Stimulated activated naive CD4-positive, alpha-beta T cell (primary cell): ENCODE measurements at regions not wholly inside any gene's neighbourhood (a gene's known extent, or its start where the extent isn't known, plus 50 kb on each side); places are given as distances from the start of the nearest gene placed in this dataset.
"Not testable (repeated sequence)": the region's sequence is repeated elsewhere in the genome, so short reads cannot be mapped to it uniquely, and the experiment has no call there.

Experiments
- DNase-seq, 6 experiments: peaks; one replicate each; lab custom pipeline; 2025; lab: John Stamatoyannopoulos, UW

- DNase-seq, result not testable (repeated sequence)
Measured at GRCh38 chr4:131883181-131883580, 1265.9 kb upstream of the PCDH10 start.

DNA sequence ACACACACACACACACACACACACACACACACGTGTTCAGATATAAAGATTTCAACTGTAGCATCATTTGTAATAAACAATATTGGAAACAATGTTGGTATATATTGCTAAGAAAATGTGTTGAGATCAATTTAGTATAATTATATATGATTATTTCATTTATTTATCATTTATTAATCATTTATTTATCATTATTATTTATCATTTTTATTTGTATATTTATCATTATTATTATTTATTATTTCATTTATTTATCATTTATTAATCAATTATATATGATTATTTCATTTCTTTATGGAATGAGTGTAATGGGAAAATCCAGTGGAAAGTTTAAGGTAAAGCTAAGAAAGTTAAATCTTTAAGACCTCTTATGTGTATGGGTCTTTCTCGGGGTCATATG, 1223.4 kb upstream of the PCDH10 start:
- not testable (repeated sequence) for DNase-seq

GRCh38 chr4:131967646-131968045, 1181.4 kb upstream of the PCDH10 start:
- DNase-seq, result not testable (repeated sequence)

DNA sequence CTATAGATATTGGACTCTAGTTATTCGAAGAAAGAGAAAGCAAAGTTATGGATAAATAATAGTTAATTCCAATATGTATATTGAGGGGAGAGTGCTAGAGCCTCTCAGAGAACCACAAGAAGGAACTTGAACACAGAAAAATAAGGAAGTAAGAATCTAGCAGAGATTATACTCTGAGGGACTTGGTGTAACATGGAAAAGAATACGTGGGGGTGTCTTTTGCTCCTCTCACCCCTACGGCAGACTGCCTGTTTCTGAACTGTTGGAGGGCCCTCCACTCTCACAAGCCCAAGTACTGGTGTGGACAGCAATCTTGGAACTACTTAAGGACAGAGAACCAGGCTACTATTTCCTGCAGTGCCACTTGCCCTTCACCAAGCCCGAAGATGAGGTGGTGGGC, 1174.4 kb upstream of the PCDH10 start:
- no peak for DNase-seq

DNA sequence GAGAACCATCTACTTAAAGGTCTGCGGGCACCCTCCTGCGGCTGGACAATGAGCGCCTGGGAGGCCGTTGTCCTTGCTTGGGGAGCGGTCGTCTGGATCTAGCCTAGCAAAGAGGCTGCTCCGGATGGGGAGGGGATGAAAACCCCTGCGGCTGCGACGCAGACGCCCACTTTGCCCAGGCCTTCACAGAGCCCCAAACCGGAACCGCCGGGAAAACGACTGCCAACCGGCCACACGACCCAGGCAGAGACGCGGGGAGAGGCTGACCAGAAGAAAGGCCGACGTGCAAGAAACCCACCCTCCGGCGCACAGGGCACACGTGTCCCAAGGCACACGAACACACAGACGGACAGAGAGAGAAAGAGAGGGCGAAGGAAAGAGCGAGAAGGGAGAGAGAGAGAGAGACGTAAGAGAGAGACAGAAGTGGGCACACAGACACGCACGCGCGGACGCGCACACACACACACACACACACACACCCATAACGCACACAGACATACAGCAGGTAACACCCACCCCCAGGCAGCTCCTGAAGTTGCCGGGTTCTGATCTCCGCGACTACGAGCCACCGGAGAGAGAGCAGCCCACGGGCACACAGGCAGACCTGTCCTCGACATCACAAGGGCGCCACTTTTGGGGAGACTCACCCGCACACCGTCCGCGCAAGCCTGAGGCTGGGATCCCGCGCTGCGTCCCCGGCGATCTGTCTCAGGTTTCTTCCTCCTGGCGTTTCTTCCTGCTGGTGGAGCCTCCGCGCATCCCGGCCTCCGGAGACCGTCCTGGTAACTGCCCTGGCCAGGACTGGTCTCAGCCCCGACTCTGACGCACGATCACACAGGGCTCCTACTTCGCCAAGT, 1173.6 kb upstream of the PCDH10 start:
- not testable (repeated sequence) for DNase-seq

DNA sequence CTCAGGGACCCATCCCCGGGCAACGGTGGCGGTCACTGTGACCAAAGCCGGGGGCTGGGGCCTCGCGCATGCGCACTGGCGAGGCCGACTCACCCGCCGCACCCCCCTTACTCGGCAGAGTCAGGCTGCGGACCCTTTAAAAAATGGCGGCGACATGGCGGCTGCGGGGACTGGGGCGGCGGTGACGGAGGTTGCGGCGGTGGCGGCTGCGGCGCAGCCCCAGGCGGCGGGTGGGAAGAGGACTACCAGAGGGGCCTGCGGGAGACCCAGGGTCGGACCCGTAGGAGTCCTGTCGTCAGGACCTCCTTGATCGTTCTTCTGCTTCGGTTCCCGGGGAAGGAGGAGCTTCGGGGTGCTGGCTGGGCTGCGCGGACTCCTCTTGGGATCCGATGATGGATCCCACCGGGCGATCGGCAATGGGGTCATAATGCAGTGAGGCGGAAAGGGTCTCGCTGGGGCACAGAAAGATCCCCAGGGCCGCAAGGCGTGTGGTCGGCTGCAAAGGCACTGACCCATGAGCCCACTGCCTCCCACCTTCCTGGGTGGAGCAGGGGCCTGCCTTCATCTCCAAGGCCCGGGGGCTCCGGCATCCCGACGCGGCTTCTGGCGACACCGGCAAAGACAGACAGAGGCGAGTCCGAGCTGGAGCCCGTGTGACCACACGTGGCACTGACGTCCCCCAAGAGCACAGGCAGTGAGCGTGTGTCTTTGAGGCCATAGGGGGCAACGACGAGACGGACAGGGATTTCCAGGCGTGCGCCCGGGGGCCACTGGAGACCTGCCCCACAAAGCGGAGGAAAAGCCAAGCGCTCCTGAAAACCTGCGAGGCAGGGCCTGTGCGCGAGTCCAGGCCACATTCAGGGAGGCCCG, 1172.7 kb upstream of the PCDH10 start:
- DNase-seq, result peak in 2 of 6 experiments; percentile 1 to 2

DNA sequence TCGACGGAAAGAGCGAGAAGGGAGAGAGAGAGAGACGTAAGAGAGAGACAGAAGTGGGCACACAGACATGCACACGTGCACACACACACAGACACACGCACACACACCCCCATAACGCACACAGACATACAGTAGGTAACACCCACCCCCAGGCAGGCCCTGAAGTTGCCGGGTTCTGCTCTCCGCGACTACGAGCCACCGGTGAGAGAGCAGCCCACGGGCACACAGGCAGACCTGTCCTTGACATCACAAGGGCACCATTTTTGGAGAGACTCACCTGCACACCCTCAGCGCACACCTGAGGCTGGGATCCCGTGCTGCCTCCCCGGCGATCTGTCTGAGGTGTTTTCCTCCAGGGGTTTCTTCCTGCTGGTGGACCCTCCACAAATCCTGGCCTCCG, 1171.0 kb upstream of the PCDH10 start:
- no peak for DNase-seq

GRCh38 chr4:131989576-131989975, 1159.5 kb upstream of the PCDH10 start:
- no peak for DNase-seq

DNA sequence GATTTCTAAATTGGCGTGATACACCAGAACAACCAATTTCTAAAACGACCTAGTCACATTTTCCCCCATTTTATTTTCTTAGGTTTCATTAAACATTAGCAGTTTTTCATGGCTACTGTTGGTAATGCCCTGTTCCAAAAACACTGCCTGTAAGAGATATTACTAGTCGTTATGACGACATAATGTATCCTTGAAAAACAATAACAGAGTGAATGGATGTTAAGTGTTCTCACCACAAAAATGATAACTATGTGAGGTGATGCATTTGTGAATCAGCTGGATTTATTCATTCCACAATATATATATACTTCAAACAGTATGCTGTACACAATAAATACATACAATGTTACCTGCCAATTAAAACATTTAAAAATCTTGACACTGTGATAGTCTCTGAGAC, 1147.6 kb upstream of the PCDH10 start:
- no peak for DNase-seq

- DNase-seq, result no peak
Measured at GRCh38 chr4:132003593-132003992, 1145.5 kb upstream of the PCDH10 start.

DNA sequence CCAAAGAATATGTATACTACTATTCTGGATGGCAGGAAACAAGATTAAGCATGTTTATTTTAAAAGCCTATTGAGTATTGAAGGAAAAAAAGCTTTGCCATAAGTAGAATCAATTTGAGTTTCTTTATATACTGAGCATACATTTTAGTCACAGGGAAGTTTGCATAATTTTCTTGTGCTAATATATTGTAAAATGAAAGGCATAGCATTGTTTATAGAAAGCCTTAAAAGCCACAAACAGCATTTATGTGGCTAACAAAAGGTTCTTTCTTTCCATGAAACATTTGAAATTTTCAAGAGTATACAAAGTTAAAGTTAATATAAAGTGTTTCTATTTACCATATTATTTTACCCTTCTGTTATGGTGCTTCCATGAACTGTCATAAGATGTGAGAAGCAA, 1133.8 kb upstream of the PCDH10 start:
- no peak for DNase-seq

DNA sequence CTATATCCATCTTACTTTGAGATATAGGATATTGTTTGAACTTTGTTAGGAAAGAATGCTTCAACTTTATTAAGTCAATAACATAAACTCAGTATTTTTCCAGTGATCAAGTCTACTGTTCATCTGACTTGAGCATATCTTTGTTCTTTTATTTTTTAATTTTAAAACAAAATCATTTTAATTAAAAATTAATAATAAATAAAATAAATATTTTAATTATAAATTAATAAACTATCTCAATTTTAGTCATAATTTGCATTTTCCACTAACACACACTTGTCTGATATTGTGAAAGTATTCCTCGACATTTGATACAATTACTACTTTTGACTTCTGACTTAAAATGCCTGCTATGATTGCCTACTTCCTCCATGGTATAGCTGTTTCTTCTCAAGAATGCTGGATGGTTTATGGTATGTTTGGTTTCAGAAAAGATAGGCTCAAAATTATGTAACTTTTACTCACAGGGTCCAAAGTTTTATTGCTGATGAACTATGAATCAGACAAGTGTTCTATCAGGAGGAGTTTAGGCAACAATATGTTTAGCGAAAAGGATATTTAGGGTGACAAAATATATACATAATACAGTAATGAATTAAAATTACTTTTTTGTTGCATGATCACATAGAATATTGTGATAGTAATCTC, 1132.3 kb upstream of the PCDH10 start:
- DNase-seq, result no peak

- DNase-seq, result no peak
Measured at GRCh38 chr4:132026166-132026565, 1122.9 kb upstream of the PCDH10 start.

DNA sequence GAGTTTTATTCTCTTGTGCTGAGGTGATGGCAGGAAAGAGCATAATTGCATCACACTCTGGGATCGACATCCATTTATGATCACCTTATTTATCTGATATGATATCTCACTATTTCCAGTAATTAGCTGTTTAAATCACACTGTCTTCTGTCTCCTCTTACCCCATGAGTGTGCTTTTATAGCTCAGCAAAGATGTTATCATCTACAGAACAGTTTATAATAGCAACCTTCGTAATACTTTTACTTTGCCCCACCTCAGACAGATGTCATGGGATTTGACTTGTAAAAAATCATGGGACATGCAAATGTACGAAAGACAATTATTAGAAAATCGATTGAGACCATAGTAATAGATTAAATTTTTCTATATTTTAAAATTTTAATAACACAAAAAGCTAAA, 1122.3 kb upstream of the PCDH10 start:
- no peak for DNase-seq

GRCh38 chr4:132056496-132056895, 1092.6 kb upstream of the PCDH10 start:
- no peak for DNase-seq

DNA sequence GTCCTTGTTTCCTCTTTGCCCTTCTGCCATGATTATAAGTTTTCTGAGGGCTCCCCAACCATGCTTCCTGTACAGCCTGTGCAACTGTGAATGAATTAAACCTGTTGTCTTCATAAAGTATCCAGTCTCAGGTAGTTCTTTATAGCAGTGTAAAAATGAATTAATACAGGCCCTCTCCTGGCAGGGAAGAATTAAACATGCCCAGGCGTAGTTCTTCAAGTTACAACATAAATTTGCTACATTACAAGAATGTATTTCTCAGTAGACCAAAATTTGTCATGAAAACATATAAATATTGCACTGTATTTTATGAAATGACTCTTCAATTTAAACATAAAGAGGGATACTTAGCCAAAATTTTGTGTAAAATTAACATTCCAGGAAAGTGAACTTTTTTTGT, 1089.9 kb upstream of the PCDH10 start:
- no peak for DNase-seq

GRCh38 chr4:132062611-132063239, 1086.4 kb upstream of the PCDH10 start:
- DNase-seq, result no peak

- no peak for DNase-seq
Measured at GRCh38 chr4:132063829-132064228, 1085.3 kb upstream of the PCDH10 start.

DNA sequence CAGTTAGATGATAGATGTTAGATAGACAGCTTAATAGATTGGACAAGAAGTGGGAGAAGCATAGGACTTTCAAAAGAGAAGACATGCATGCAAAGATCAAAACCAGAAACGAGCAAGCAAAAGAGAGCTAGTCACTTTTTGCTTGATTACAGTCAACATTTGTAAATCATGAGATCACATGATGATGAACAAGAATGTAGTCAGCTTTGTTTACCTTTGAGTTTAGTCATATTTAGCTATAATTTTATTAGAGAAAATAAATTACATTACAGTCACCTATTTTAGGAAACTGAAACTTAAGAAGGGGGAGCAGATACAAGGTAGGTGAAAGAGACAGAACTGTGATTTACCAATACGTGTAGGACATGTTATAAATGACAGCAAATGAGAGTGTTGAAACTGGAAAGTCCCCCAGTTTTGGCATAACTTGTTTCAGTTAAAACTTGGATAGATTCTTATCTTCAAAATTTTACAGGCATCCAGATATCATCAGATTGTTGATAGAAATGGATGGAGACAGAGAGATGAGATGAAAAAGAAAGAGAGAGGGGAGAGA, 1083.1 kb upstream of the PCDH10 start:
- DNase-seq, result no peak

DNA sequence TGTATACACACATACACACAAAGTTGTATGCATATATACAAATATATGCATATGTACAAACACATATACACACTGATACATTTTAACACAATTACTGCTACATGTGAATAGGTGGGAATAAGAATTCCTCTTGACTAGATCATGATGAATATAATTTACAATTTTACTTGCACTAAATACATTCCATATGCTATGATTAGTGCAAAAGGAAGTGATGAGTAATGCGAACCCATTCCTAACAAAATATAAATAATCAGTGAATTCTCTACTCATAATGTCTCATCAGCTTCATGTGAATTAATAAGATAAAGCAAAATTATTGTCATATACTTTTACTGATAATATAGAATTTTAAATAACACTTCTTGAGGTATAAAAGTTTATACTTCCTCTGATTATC, 1077.3 kb upstream of the PCDH10 start:
- DNase-seq, result no peak

GRCh38 chr4:132076829-132077228, 1072.3 kb upstream of the PCDH10 start:
- no peak for DNase-seq

DNA sequence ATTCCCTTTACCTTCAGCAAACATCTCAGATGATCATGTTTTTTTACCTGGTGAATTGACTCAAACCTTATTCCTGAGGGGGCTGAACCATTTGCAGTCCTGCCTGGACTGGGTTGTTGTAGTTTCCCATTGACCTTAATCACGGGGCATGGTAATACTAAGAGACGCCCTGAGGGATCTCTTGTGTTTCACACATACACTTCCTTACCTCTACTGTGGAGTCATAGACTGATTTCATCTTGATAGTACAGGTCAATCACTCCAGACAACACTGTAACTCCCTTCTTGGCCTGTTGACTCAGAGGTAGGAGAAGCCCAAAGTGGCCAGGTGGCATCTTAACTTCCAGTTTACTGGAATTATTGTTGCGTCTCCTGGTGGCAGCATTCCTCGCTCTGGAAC, 1064.0 kb upstream of the PCDH10 start:
- no peak for DNase-seq
